ENCODE measurements at regions not wholly inside any gene's neighbourhood (a gene's known extent, or its start where the extent isn't known, plus 50 kb on each side); places are given as distances from the start of the nearest gene placed in this dataset.

- H3K27me3 ChIP-seq (ENCODE audit: control insufficient read depth in 3 of 3, insufficient read depth in 3 of 3, low read length in 2 of 3), result no peaks in the 10 kb centered on the region
- H3K9ac ChIP-seq (ENCODE audit: insufficient read depth in 1 of 2, low read length in 2 of 2), result no peak overlapping the region
- TF ChIP-seq CTCF (IDR thresholded peaks at IDR 0.05; ENCODE audit: control extremely low read depth, extremely low read depth), result no peak
- ATAC-seq (ENCODE audit: insufficient read depth, low FRiP score) (no peak), DNase-seq (no peak)
- H3K27ac ChIP-seq (ENCODE audit: low read depth in 1 of 2, low read length in 1 of 2), result no peak overlapping the region
- WGBS, 2 donors, result 93 to 98% methylated on average over 9 of the region's 9 CpGs
- no peaks in the 10 kb centered on the region for H3K36me3 ChIP-seq (ENCODE audit: control insufficient read depth in 4 of 4, insufficient read depth in 4 of 4, low read length in 4 of 4)
- no peak overlapping the region for H3K4me3 ChIP-seq
- H3K4me1 ChIP-seq (ENCODE audit: control insufficient read depth in 5 of 5, insufficient read depth in 5 of 5, low read length in 5 of 5), result peaks cover 0 to 7% (median 0%) of the 10 kb centered on the region in 5 donors
- no peaks in the 10 kb centered on the region for H3K9me3 ChIP-seq (ENCODE audit: control insufficient read depth in 4 of 4, insufficient read depth in 3 of 4, low read length in 3 of 4)
Measured at GRCh38 chr16:48448841-48449481, 63.7 kb upstream of the SIAH1 start.

GRCh38 chr16:48447940-48448536, 62.8 kb upstream of the SIAH1 start:
- Histone ChIP-seq H3K36me3 (ENCODE audit: control insufficient read depth in 4 of 4, insufficient read depth in 4 of 4, low read length in 4 of 4) (no peaks in the 10 kb centered on the region), H3K9ac (ENCODE audit: insufficient read depth in 1 of 2, low read length in 2 of 2) (no peak overlapping the region), H3K27ac (ENCODE audit: low read depth in 1 of 2, low read length in 1 of 2) (no peak overlapping the region), H3K27me3 (ENCODE audit: control insufficient read depth in 3 of 3, insufficient read depth in 3 of 3, low read length in 2 of 3) (no peaks in the 10 kb centered on the region), H3K4me3 (no peak overlapping the region), H3K4me1 (ENCODE audit: control insufficient read depth in 5 of 5, insufficient read depth in 5 of 5, low read length in 5 of 5) (peaks cover 0 to 7% (median 0%) of the 10 kb centered on the region in 5 donors), H3K9me3 (ENCODE audit: control insufficient read depth in 4 of 4, insufficient read depth in 3 of 4, low read length in 3 of 4) (no peaks in the 10 kb centered on the region)
- 84 to 87% methylated on average over 7 of the region's 7 CpGs for WGBS, 2 donors
- ATAC-seq (ENCODE audit: insufficient read depth, low FRiP score), result no peak
- no peak for DNase-seq
- TF ChIP-seq CTCF (IDR thresholded peaks at IDR 0.05; ENCODE audit: control extremely low read depth, extremely low read depth), result no peak

GRCh38 chr16:48447428-48447827, 62.2 kb upstream of the SIAH1 start:
- Histone ChIP-seq H3K9ac (ENCODE audit: insufficient read depth in 1 of 2, low read length in 2 of 2) (no peak overlapping the region), H3K4me1 (ENCODE audit: control insufficient read depth in 5 of 5, insufficient read depth in 5 of 5, low read length in 5 of 5) (peaks cover 0 to 7% (median 0%) of the 10 kb centered on the region in 5 donors), H3K36me3 (ENCODE audit: control insufficient read depth in 4 of 4, insufficient read depth in 4 of 4, low read length in 4 of 4) (no peaks in the 10 kb centered on the region), H3K27ac (ENCODE audit: low read depth in 1 of 2, low read length in 1 of 2) (no peak overlapping the region), H3K4me3 (no peak overlapping the region), H3K27me3 (ENCODE audit: control insufficient read depth in 3 of 3, insufficient read depth in 3 of 3, low read length in 2 of 3) (no peaks in the 10 kb centered on the region), H3K9me3 (ENCODE audit: control insufficient read depth in 4 of 4, insufficient read depth in 3 of 4, low read length in 3 of 4) (no peaks in the 10 kb centered on the region)
- TF ChIP-seq CTCF (IDR thresholded peaks at IDR 0.05; ENCODE audit: control extremely low read depth, extremely low read depth), result no peak
- WGBS, 2 donors, result 93 to 95% methylated on average over 8 of the region's 8 CpGs
- DNase-seq, result no peak
- ATAC-seq (ENCODE audit: insufficient read depth, low FRiP score), result no peak
